Stimulated activated CD4-positive, alpha-beta T cell treated with anti-CD3 and anti-CD28 coated beads, Interleukin-4, amount 100 ng/mL, for 1 hour (primary cell): ENCODE measurements at regions not wholly inside any gene's neighbourhood (a gene's known extent, or its start where the extent isn't known, plus 50 kb on each side); places are given as distances from the start of the nearest gene placed in this dataset.

ENCODE experiments used
- DNase-seq: peaks from one replicate; pipeline ENCODE4 v3.0.0-alpha.2; 2020

DNA sequence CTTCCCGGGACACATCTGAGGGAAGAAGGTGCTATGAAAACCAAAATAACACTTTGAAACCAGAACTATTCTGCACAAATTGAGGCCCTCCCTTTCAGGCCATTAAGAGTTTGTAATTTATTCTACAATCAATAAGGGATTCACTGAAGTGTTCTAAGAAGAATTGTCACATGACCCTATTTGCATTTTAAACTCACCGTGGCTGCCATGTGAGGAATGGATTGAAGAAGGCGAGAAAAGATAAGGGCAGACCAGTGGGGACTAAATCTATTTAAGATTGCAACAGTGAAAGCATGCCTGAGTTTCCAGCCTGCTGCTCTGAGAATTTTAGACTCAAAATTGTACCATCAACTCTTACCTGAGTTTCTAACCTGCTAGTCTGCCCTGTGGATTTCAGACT, 408.8 kb upstream of the SALL1 start:
- DNase-seq, result no peak

DNA sequence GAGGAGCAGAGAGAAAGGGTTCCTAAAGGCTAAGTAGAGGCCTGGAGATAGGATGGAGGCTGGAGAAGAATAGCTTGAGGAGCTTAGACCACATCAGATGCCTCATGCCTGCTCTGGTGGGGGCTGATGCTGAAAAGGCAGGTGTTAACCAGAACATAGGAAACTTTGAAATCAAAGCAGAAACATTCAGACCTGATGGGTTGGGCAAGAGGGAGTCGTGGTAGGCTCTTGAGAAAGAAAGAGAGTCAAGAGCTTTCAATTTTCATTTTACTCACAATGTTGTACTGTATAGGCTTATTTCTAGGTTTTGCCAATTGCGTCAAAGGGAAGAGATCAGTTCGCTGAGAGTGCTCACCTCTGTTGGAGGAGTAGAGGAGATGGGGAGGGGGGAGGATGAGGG, 406.6 kb upstream of the SALL1 start:
- no peak for DNase-seq

DNA sequence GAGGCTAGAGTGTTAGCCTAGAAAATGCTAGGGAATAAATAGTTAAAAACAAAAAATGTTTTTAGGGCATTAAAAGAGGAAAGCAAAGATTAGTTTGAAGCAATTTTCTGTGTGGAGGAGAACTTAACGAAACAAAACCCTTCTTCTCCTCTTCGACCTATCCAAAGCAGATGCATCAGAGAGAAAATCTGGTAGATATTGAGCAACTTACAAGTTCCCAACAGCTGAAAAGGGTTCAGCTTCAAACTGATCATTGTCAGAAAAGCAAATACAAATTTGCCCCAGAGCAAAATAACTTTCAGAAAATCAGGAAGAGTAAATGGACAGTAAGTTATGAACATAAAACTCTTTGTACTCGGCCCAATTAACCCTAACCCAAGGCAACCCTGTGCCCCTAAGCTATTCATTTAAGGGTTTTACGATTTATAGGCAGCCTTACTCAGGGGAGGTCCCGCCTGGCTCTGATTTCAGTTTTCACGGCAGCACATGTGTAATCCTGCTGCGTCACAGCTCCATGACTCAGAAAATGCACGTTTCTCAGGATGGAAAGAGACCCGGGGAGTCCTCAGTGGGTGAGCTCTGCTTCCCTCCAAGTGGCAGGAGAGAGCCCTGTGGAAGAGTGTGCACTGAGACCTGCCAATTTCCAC, 405.7 kb upstream of the SALL1 start:
- DNase-seq, result no peak

GRCh38 chr16:51553910-51554309, 402.8 kb upstream of the SALL1 start:
- no peak for DNase-seq

DNA sequence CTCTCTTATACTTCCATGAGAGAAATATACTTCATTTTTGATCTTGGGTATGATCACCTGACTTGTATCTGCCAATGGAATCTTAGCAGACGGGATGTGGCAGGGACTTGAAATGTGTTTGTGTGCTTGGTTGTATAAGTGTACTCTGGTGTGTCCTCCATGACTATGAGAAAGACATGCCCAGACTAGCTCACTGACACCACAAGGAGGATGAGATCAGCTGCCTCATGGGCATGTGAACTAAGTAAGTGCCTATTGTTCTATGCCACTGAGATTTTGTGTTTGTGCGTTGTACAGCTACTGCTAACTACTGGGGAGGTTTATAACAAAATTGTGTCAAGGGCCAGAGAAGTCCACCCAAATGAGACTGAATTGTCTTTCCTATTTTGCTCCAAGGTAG, 402.2 kb upstream of the SALL1 start:
- no peak for DNase-seq

DNA sequence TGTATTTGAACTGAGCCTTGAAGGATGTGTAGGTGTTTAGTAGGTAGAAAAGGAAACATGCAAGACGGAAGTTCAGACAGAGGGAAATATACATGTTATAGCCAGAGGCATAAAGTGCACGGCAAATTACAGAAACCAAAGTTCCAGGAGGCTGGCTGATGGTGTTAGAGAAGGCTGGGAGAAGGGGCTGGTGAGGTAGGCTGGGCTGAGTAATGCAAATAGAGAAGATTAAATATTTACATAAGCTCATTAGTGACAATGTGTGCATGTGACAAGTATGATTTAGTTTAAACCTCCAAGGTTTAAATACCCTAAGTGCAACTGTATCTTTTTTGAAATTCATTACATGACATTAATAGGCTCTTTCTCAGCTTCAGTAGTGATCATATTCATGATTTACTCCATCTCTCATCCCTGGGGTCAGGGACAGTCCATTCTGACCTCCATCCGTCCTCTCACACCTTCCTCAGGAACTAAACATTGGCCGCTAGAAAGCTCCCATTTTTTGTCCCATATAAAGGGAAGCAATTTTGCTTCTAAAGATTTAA, 399.8 kb upstream of the SALL1 start:
- no peak for DNase-seq

DNA sequence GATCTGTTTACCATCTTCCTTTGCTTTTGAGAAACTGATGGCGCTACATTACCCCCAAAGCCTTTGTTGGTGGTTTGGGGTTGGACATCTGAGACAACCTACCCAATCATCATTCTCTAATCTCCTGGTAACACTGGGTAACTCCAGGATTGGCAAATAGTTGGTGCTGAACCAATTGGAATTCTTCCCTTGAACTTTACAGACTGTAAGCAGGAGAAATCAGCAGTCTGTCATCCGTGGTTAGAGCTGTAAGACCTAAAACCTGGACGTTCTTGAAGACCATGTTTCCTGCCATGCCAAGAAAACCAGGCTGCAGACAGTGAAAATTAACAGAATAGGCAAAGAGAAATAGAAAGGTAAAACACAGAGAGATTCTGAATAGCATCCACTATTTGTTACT, 398.8 kb upstream of the SALL1 start:
- no peak for DNase-seq

DNA sequence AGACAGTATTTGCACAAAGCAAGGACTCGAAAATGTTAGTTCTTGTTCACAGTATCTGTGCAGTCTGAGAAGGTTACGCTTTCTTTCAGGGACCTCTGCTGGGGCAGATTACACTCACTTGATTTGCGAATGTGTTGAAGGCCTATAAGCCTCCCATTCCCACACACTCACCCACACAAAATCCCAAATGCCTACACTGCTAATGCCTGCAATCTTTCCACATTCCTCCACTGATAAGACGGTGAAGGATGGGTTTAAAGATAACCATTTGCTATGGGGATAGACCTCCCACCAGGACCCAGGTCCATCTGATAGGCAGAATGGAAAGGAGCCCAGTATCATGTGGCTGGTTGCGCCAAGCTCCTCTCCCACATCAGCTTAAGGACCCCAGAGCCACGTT, 394.9 kb upstream of the SALL1 start:
- no peak for DNase-seq

- no peak for DNase-seq
Observed at GRCh38 chr16:51544851-51545467, 393.9 kb upstream of the SALL1 start.

DNA sequence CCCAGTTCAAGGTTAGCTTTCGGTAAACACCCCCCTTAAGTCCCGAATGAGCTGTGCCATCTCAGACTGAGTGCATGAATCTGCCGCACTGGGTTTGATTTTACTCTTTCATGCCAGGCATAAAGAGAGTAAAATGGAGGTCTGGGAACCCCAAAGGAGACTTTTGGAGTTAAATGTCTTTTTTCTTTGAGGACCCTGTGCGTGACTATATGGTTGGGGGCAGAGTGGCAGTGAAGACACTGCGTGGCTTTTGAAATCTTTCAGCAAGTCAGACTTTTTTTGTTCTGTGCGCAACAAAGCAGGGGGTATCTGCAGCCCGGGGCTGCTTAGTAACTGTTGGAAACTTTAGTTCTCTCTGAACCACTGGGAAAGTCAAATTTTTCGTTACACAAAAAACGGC, 392.9 kb upstream of the SALL1 start:
- DNase-seq, result no peak

- no peak for DNase-seq
Observed at GRCh38 chr16:51542981-51543815, 392.1 kb upstream of the SALL1 start.

DNA sequence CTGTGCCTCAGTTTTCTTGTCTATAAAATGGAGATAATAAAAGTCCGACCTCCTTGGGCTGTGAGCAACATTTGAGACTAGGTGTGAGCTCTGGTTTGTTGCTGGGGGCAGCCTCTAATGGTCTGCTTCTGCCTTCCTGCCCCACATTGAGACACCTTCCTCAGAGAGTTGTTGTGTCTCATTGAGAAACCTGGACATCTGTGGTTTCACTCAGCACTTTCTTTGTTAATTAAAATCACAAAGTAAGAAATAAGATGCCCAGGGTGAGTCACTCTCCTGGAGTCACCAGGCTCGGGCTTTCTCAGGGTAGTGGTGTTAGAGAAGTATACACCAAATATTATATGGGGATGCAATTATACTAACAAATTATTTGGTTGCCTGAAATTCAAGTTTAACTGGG, 389.2 kb upstream of the SALL1 start:
- no peak for DNase-seq

DNA sequence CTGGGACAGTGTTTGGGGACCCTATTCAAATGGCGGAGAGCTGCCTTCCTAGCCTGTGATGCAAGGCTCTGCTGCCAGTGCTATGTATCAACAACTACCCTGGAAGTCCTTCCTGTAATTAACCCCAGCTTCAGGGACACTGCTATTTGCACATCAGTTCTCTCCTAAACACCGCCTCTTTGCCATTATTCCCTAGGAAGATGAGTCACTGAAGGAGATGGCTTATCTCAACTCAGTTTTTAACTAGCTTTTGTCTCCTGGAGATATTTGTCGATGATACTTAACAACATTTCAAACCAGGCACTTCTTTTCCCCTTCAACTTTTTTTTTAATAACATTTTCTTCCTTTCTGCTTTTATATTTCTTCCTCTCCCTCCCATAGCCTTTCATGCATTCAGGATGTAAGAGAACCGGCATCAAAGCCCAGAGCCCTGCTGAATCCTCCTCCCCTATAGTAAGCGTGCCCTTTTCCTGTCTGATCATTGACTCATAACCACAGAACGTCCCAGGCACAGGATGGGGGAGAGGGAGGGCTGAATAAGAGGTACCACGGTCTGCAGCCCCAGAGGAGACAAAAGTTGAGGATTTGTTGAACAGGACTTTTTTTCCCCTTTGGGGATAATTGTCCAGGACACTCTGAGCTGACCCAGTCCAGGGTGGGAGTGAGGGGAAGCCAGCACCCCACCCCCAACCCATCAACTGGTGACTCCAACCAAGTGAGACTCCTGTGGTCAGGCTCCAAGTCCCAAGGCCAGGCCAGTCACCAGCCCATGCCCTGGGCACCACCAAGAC, 387.8 kb upstream of the SALL1 start:
- no peak for DNase-seq

DNA sequence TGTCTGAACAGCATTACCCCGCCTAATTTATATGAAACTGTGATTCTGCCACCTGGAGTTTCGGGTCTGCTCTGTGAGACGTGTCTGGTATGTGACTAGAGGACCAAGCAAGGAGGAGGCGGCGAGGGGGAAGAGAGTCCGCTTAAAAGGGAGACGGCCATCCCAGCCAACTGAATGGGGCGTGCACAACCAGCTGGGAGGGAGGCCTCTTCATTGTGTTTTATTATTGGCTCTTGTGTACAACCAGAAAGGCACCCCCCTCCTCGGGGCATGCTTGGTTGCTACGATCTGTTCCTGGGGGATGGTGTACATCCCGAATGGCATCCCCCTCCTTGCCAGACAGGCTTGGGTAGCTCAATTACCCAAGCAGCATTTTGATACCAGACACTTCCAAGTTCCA, 384.5 kb upstream of the SALL1 start:
- no peak for DNase-seq

DNA sequence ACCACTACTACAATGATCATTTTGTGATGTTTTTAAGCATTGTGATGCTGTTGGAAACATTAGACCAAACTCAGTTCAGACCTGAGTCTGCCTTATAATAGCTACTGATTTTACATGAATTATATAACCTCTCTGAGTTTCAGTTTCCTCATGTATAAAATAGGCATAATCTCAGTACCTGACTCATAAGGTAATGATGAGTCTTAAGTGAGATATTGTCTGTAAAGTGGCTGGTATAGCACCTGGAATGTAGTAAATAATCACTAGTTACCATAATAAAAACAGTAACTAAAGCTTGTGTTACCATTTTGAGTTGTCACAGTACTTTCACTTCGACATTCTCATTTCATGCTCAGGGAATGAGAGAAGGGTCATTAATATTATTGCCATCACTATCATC, 381.5 kb upstream of the SALL1 start:
- no peak for DNase-seq

DNA sequence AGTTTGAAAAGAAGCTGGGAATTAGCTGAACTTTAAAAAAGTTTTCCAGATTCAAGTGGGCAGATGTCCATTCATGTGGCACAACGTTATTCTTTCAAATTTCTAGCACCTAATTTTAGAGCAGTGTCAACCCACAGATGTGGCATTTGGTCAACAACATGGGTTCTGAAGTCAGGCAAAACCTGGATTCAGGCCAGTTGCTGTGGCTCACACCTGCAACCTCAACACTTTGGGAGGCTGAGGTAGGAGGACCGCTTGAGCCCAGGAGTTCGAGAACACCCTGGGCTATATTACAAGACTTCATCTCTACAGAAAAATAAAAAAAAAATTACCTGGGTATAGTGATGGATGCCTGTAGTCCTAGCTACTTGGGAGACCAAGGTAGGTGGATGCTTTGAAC, 380.2 kb upstream of the SALL1 start:
- no peak for DNase-seq

- DNase-seq, result no peak
Observed at GRCh38 chr16:51527349-51527748, 376.3 kb upstream of the SALL1 start.

- no peak for DNase-seq
Observed at GRCh38 chr16:51526621-51527020, 375.6 kb upstream of the SALL1 start.

- DNase-seq, result no peak
Observed at GRCh38 chr16:51524555-51525373, 373.7 kb upstream of the SALL1 start.

DNA sequence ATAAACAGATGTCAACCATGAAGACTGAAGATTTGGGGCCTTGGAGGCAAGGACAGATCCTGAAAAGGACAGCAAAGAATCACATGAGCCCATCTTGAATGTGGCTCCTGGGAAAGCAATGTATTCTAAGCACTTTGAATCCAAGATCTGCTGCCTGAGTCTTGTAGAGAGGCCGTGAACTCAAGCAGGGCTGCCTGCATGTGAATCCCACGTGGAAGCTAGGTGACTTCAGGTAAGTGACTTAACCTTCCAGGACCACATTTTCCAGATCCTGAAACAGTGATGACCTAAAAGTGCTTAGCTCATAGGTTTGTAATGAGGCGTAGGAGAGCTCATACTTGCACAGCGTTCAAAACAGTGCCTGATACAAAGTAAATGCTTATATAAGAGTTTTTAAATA, 373.0 kb upstream of the SALL1 start:
- no peak for DNase-seq

- DNase-seq, result no peak
Observed at GRCh38 chr16:51523400-51523799, 372.3 kb upstream of the SALL1 start.

DNA sequence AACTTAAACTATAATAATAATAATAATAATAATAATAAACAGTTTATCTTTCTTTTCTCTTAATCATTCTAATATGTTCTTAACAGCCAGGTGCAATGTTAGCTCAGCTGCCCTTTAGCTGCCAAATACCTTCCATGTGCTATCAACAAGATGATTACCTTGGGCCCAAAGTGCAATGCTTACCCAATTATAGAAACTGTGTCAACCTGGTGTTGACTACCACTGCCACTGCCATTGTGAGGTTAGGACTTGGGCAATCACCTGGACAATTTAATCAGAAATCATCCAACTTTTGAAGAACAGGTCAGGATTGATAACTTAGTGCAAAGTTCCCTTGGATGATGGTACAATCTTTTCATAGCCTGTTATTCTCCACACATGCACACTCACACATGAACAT, 371.8 kb upstream of the SALL1 start:
- no peak for DNase-seq
